Spleen (tissue), 11 donors: ENCODE measurements at regions not wholly inside any gene's neighbourhood (a gene's known extent, or its start where the extent isn't known, plus 50 kb on each side); places are given as distances from the start of the nearest gene placed in this dataset.
"Not testable (repeated sequence)": the region's sequence is repeated elsewhere in the genome, so short reads cannot be mapped to it uniquely, and the experiment has no call there.

Experiments used
- DNase-seq: peaks from one replicate; pipeline ENCODE4 v3.0.0-alpha.2; 2020
- H3K27ac ChIP-seq, 8 donors: fragments of 200-600 bp; sonication (generic) in 7 of 8; 1 replicate in 4 of 8; 2 replicates in 4 of 8; pipeline versions ENCODE4 v1.5.0 to v1.8.0; 2016 to 2021; ENCODE audit warnings: inconsistent platforms in 4 of 8, mild to moderate bottlenecking in 4 of 8, moderate library complexity in 1 of 8
- H3K27me3 ChIP-seq, 7 donors: fragments of 200-600 bp; sonication (generic) in 6 of 7; replicated peaks in 1 of 7; 1 replicate in 4 of 7; 2 replicates in 3 of 7; pipeline versions ENCODE4 v1.5.0 to v1.8.0; 2016 to 2021; ENCODE audit warnings: inconsistent platforms in 3 of 7, mild to moderate bottlenecking in 1 of 7
- H3K36me3 ChIP-seq, 6 donors: fragments of 200-600 bp; sonication (generic) in 5 of 6; 1 replicate in 4 of 6; 2 replicates in 2 of 6; pipeline versions ENCODE4 v1.5.0 to v1.8.0; 2016 to 2021; ENCODE audit warnings: inconsistent platforms in 2 of 6
- H3K4me1 ChIP-seq, 6 donors: fragments of 200-600 bp; sonication (generic) in 5 of 6; 1 replicate in 3 of 6; 2 replicates in 3 of 6; pipeline versions ENCODE4 v1.5.0 to v1.8.0; 2016 to 2021; ENCODE audit warnings: inconsistent platforms in 3 of 6
- H3K4me3 ChIP-seq, 8 donors: fragments of 200-600 bp; sonication (generic) in 7 of 8; 1 replicate in 4 of 8; 2 replicates in 4 of 8; pipeline versions ENCODE4 v1.5.0 to v1.8.0; 2016 to 2021; ENCODE audit warnings: inconsistent platforms in 4 of 8, mild to moderate bottlenecking in 4 of 8, moderate library complexity in 2 of 8
- H3K9me3 ChIP-seq, 8 donors: fragments of 200-600 bp; sonication (generic) in 7 of 8; 1 replicate in 4 of 8; 2 replicates in 4 of 8; pipeline versions ENCODE4 v1.5.0 to v1.8.0; 2016 to 2021; ENCODE audit warnings: inconsistent platforms in 4 of 8
- CTCF ChIP-seq, 11 experiments: fragments of 200-600 bp in 7 of 11; fragments of 450-650 bp in 4 of 11; sonication (generic) in 4 of 11; IDR thresholded peaks in 8 of 11; conservative IDR thresholded peaks in 3 of 11; 1 replicate in 7 of 11; 2 replicates in 4 of 11; pipeline versions ENCODE4 v1.4.0 to v1.8.0; 2016 to 2021; ENCODE audit warnings: antibody characterized with exemption in 11 of 11, inconsistent platforms in 4 of 11, mild to moderate bottlenecking in 1 of 11
- POLR2A ChIP-seq, 3 donors: fragments of 450-650 bp; IDR thresholded peaks; one replicate each; pipeline ENCODE4 v1.5.1; 2017; ENCODE audit warnings: antibody characterized with exemption in 3 of 3, mild to moderate bottlenecking in 1 of 3
- POLR2AphosphoS5 ChIP-seq, 3 donors: sonication (generic); formaldehyde crosslinking; IDR thresholded peaks; one replicate each; pipeline ENCODE4 v1.5.1; 2017; ENCODE audit warnings: antibody characterized with exemption in 3 of 3
- WGBS, 5 donors: extraction: QIAGEN DNeasy Blood & Tissue Kit in 3 of 5; methylation state at CpG; one replicate each; pipeline versions ENCODE4 v1.1.5 to v1.1.7; 2013 to 2018; 5-methylcytosine and 5-hydroxymethylcytosine counted together
- intact Hi-C: fragments of 100-400 bp; cut with DNase I; formaldehyde crosslinking; loops from one replicate; pipeline ENCODE4 v1.15.0; 2023; ENCODE audit warnings: low total_unique reads
- donor health status: healthy with polysubstance abuse.
- donor health status: DM: no; HTN: no; CAD: no; lungs with moderate emphysema.
- donor health status: DM: no; HTN: no; CAD: no.
- donor health status: Bipolar disorder and iron deficiency.
- donor health status: healthy.
- donor health status: DM: no; HTN: no; CAD: no.
- donor health status: DM: yes; HTN: yes; CAD: no.

- Histone ChIP-seq H3K27me3 (no peaks in the 10 kb centered on the region), H3K36me3 (no peaks in the 10 kb centered on the region), H3K4me3 (no peak overlapping the region), H3K9me3 (no peaks in the 10 kb centered on the region), H3K4me1 (no peaks in the 10 kb centered on the region), H3K27ac (no peak overlapping the region)
- TF ChIP-seq CTCF (IDR thresholded peaks at IDR 0.05 in 8 of 11, conservative IDR thresholded peaks at IDR 0.05 in 3 of 11) (no peak), POLR2AphosphoS5 (IDR thresholded peaks at IDR 0.05) (no peak), POLR2A (IDR thresholded peaks at IDR 0.05) (no peak)
- intact Hi-C loops = no loop called here
- DNase-seq = no peak
- 77 to 87% (median 80%) methylated on average over 4 of the region's 4 CpGs for WGBS, 5 donors
These were observed 235.6 kb downstream of the FAT3 start for GRCh38 chr11:92460213-92460612.

GRCh38 chr11:92461447-92461846 is 236.8 kb downstream of the FAT3 start:
- Histone ChIP-seq H3K27me3 (no peaks in the 10 kb centered on the region), H3K4me3 (no peak overlapping the region), H3K36me3 (no peaks in the 10 kb centered on the region), H3K4me1 (no peaks in the 10 kb centered on the region), H3K27ac (no peak overlapping the region), H3K9me3 (no peaks in the 10 kb centered on the region)
- TF ChIP-seq CTCF (IDR thresholded peaks at IDR 0.05 in 8 of 11, conservative IDR thresholded peaks at IDR 0.05 in 3 of 11) = no peak
- no peak for TF ChIP-seq POLR2A (IDR thresholded peaks at IDR 0.05)
- TF ChIP-seq POLR2AphosphoS5 (IDR thresholded peaks at IDR 0.05) = no peak
- 76 to 88% (median 79%) methylated on average over 3 of the region's 3 CpGs for WGBS, 5 donors
- intact Hi-C loops = no loop called here
- DNase-seq = no peak

- H3K27me3 ChIP-seq = no peaks in the 10 kb centered on the region
- no peaks in the 10 kb centered on the region for H3K36me3 ChIP-seq
- no peak overlapping the region for H3K4me3 ChIP-seq
- H3K27ac ChIP-seq = no peak overlapping the region
- no peaks in the 10 kb centered on the region for H3K9me3 ChIP-seq
- intact Hi-C loops = no loop called here
- no peaks in the 10 kb centered on the region for H3K4me1 ChIP-seq
- DNase-seq = no peak
- TF ChIP-seq POLR2A (IDR thresholded peaks at IDR 0.05) = no peak
- no peak for TF ChIP-seq POLR2AphosphoS5 (IDR thresholded peaks at IDR 0.05)
- TF ChIP-seq CTCF (IDR thresholded peaks at IDR 0.05 in 8 of 11, conservative IDR thresholded peaks at IDR 0.05 in 3 of 11) = no peak
- 57 to 74% (median 64%) methylated on average over 1 of the region's 1 CpG for WGBS, 5 donors
These were observed 238.2 kb downstream of the FAT3 start for GRCh38 chr11:92462821-92463220.

GRCh38 chr11:92464822-92465221 is 240.2 kb downstream of the FAT3 start:
- DNase-seq = no peak
- no peak for TF ChIP-seq POLR2AphosphoS5 (IDR thresholded peaks at IDR 0.05)
- TF ChIP-seq CTCF (IDR thresholded peaks at IDR 0.05 in 8 of 11, conservative IDR thresholded peaks at IDR 0.05 in 3 of 11) = no peak
- no peak for TF ChIP-seq POLR2A (IDR thresholded peaks at IDR 0.05)
- H3K36me3 ChIP-seq = no peaks in the 10 kb centered on the region
- H3K9me3 ChIP-seq = no peaks in the 10 kb centered on the region
- H3K4me1 ChIP-seq = no peaks in the 10 kb centered on the region
- H3K4me3 ChIP-seq = no peak overlapping the region
- H3K27me3 ChIP-seq = no peaks in the 10 kb centered on the region
- intact Hi-C loops = no loop called here
- H3K27ac ChIP-seq = no peak overlapping the region
- 70 to 78% (median 76%) methylated on average over 6 of the region's 6 CpGs for WGBS, 5 donors

- H3K4me1 ChIP-seq, H3K4me3 ChIP-seq, intact Hi-C loops, DNase-seq, H3K9me3 ChIP-seq, H3K27me3 ChIP-seq, H3K36me3 ChIP-seq, H3K27ac ChIP-seq: not testable (repeated sequence)
- 63 to 94% (median 77%) methylated on average over 2 to 3 of the region's 3 CpGs for WGBS, 5 donors
These were observed 240.8 kb downstream of the FAT3 start for GRCh38 chr11:92465410-92465809.
